Neural cell (in vitro differentiated cells): ENCODE measurements at regions not wholly inside any gene's neighbourhood (a gene's known extent, or its start where the extent isn't known, plus 50 kb on each side); places are given as distances from the start of the nearest gene placed in this dataset.

Experiments used
- H2AFZ ChIP-seq: fragments of 200-600, 300-800 bp; sonication (generic), shearing (Covaris generic); 2 replicates; pipeline ENCODE4 v1.6.0; 2014; ENCODE audit warnings: low read depth, mild to moderate bottlenecking, antibody characterized with exemption, low read length, moderate library complexity
- H3F3A ChIP-seq: fragments of 200-600 bp; shearing (Covaris generic); 2 replicates; pipeline ENCODE4 v1.6.1; 2016; ENCODE audit warnings: mild to moderate bottlenecking, moderate library complexity, mixed read lengths, antibody characterized with exemption, low read length; ENCODE audit not compliant: insufficient read depth, poor library complexity, severe bottlenecking
- H3K27ac ChIP-seq: fragments of 200-600, 300-800 bp; sonication (generic), shearing (Covaris generic); 2 replicates; pipeline ENCODE4 v1.5.1; 2014; ENCODE audit warnings: mild to moderate bottlenecking, low read length, moderate library complexity
- H3K27me3 ChIP-seq: fragments of 300-800, 200-600 bp; sonication (generic), shearing (Covaris generic); 2 replicates; pipeline ENCODE4 v1.6.0; 2014; ENCODE audit warnings: mild to moderate bottlenecking, low read depth, low read length, moderate library complexity; ENCODE audit not compliant: insufficient read depth
- H3K36me3 ChIP-seq: fragments of 300-800, 200-600 bp; sonication (generic), shearing (Covaris generic); 2 replicates; pipeline ENCODE4 v1.5.1; 2014; ENCODE audit warnings: mild to moderate bottlenecking, antibody characterized with exemption, low read length, moderate library complexity; ENCODE audit not compliant: insufficient read depth
- H3K4me2 ChIP-seq: fragments of 300-800, 200-600 bp; sonication (generic), shearing (Covaris generic); 2 replicates; pipeline ENCODE4 v1.6.0; 2014; ENCODE audit warnings: mild to moderate bottlenecking, low read length
- H3K4me3 ChIP-seq: fragments of 300-800, 200-600 bp; sonication (generic), shearing (Covaris generic); 2 replicates; pipeline ENCODE4 v1.5.1; 2014; ENCODE audit warnings: mild to moderate bottlenecking, low read length, moderate library complexity
- H3K79me2 ChIP-seq: fragments of 200-600 bp; shearing (Covaris generic); replicated peaks from 2 replicates; pipeline ENCODE4 v1.6.0; 2014; ENCODE audit warnings: mild to moderate bottlenecking, low read length, moderate library complexity; ENCODE audit not compliant: insufficient read depth
- H3K9ac ChIP-seq: fragments of 300-800, 200-600 bp; sonication (generic), shearing (Covaris generic); 2 replicates; pipeline ENCODE4 v1.6.1; 2016; ENCODE audit warnings: mild to moderate bottlenecking, low read length, mixed read lengths
- H3K9me2 ChIP-seq: fragments of 200-600 bp; shearing (Covaris generic); 2 replicates; pipeline ENCODE4 v1.6.1; 2016; ENCODE audit warnings: mild to moderate bottlenecking, low read length, mixed read lengths; ENCODE audit not compliant: insufficient read depth
- H3K9me3 ChIP-seq: fragments of 200-600, 300-800 bp; sonication (generic), shearing (Covaris generic); 2 replicates; pipeline ENCODE4 v1.6.1; 2016; ENCODE audit warnings: mild to moderate bottlenecking, mixed run types, low read length, moderate library complexity, mixed read lengths
- H4K20me1 ChIP-seq: fragments of 200-600 bp; shearing (Covaris generic); 2 replicates; pipeline ENCODE4 v1.6.1; 2016; ENCODE audit warnings: mild to moderate bottlenecking, mixed run types; ENCODE audit not compliant: insufficient read depth
- CTCF ChIP-seq: fragments of 450-650 bp; IDR thresholded peaks from 2 replicates; pipeline ENCODE4 v1.5.1; 2014; ENCODE audit warnings: antibody characterized with exemption, mild to moderate bottlenecking, moderate library complexity; ENCODE audit not compliant: poor library complexity, severe bottlenecking
- EP300 ChIP-seq: fragments of 450-650 bp; conservative IDR thresholded peaks from 2 replicates; pipeline ENCODE4 v1.6.1; 2014; ENCODE audit warnings: antibody characterized with exemption, mild to moderate bottlenecking, moderate library complexity; ENCODE audit not compliant: poor library complexity, severe bottlenecking
- EZH2 ChIP-seq: fragments of 200-600, 300-800 bp; shearing (Covaris generic), sonication (generic); IDR thresholded peaks from 2 replicates; pipeline ENCODE4 v1.6.1; 2014; ENCODE audit warnings: antibody characterized with exemption, low read length, borderline replicate concordance, mild to moderate bottlenecking; ENCODE audit not compliant: insufficient read depth, poor library complexity, severe bottlenecking
- MXI1 ChIP-seq: fragments of 450-650 bp; conservative IDR thresholded peaks from 2 replicates; pipeline ENCODE4 v1.6.1; 2014; ENCODE audit warnings: antibody characterized with exemption, mild to moderate bottlenecking; ENCODE audit not compliant: poor library complexity, severe bottlenecking
- POLR2AphosphoS5 ChIP-seq: IDR thresholded peaks from 2 replicates; pipeline ENCODE4 v1.6.1; 2012
- RAD21 ChIP-seq: fragments of 450-650 bp; conservative IDR thresholded peaks from 2 replicates; pipeline ENCODE4 v1.6.1; 2014; ENCODE audit warnings: antibody characterized with exemption, mild to moderate bottlenecking, moderate library complexity
- REST ChIP-seq: IDR thresholded peaks from 2 replicates; pipeline ENCODE4 v1.6.1; 2012; ENCODE audit warnings: borderline replicate concordance
- SMC3 ChIP-seq: fragments of 450-650 bp; conservative IDR thresholded peaks from 2 replicates; pipeline ENCODE4 v1.6.1; 2014; ENCODE audit warnings: antibody characterized with exemption, mild to moderate bottlenecking, moderate library complexity; ENCODE audit not compliant: poor library complexity
- TAF1 ChIP-seq: IDR thresholded peaks from 2 replicates; pipeline ENCODE4 v1.6.1; 2012; ENCODE audit warnings: low read depth

- Histone ChIP-seq H3K9me3 (no peaks in the 10 kb centered on the region), H2AFZ (no peak overlapping the region)
- TF ChIP-seq REST (no peak), EZH2 (no peak), EP300 (peak; percentile 82), POLR2AphosphoS5 (peak; percentile 58), TAF1 (no peak), RAD21 (no peak), SMC3 (no peak), MXI1 (no peak), CTCF (no peak)
Measured at GRCh38 chr12:13304924-13305323, 108.4 kb downstream of the EMP1 start.

GRCh38 chr12:13299457-13299856, 102.9 kb downstream of the EMP1 start:
- H3K9ac ChIP-seq, result no peak overlapping the region
- no peaks in the 10 kb centered on the region for H4K20me1 ChIP-seq
- no peaks in the 10 kb centered on the region for H3K79me2 ChIP-seq
- no peak overlapping the region for H2AFZ ChIP-seq
- no peak overlapping the region for H3K27ac ChIP-seq
- no peaks in the 10 kb centered on the region for H3K9me3 ChIP-seq
- H3K4me2 ChIP-seq, result no peak overlapping the region
- no peak overlapping the region for H3K4me3 ChIP-seq
- H3K9me2 ChIP-seq, result no peaks in the 10 kb centered on the region
- no peak for TF ChIP-seq MXI1
- H3K36me3 ChIP-seq, result no peaks in the 10 kb centered on the region
- no peaks in the 10 kb centered on the region for H3F3A ChIP-seq
- H3K27me3 ChIP-seq, result no peaks in the 10 kb centered on the region

More at GRCh38 chr12:13304924-13305323, 108.4 kb downstream of the EMP1 start:
- no peak overlapping the region for H3K27ac ChIP-seq
- H3K9me2 ChIP-seq, result no peaks in the 10 kb centered on the region
- H3K79me2 ChIP-seq, result no peaks in the 10 kb centered on the region
- H3K4me3 ChIP-seq, result peak overlapping the region; percentile 14
- H3K36me3 ChIP-seq, result no peaks in the 10 kb centered on the region
- H4K20me1 ChIP-seq, result no peaks in the 10 kb centered on the region
- no peaks in the 10 kb centered on the region for H3F3A ChIP-seq
- no peak overlapping the region for H3K4me2 ChIP-seq
- no peaks in the 10 kb centered on the region for H3K27me3 ChIP-seq
- H3K9ac ChIP-seq, result peak overlapping the region; percentile 1

GRCh38 chr12:13293096-13293495, 96.6 kb downstream of the EMP1 start:
- Histone ChIP-seq H3K36me3 (no peaks in the 10 kb centered on the region), H3F3A (no peaks in the 10 kb centered on the region), H3K27me3 (no peaks in the 10 kb centered on the region), H3K4me2 (no peak overlapping the region), H3K79me2 (no peaks in the 10 kb centered on the region), H3K9me2 (no peaks in the 10 kb centered on the region), H3K4me3 (no peak overlapping the region), H4K20me1 (no peaks in the 10 kb centered on the region), H3K9me3 (no peaks in the 10 kb centered on the region), H2AFZ (no peak overlapping the region), H3K9ac (no peak overlapping the region), H3K27ac (no peak overlapping the region)
- TF ChIP-seq MXI1, result no peak
- TF ChIP-seq SMC3, result no peak
- TF ChIP-seq POLR2AphosphoS5, result no peak
- no peak for TF ChIP-seq REST
- no peak for TF ChIP-seq CTCF
- no peak for TF ChIP-seq TAF1
- no peak for TF ChIP-seq RAD21
- no peak for TF ChIP-seq EP300
- TF ChIP-seq EZH2, result no peak
